SU-DHL-6 (cell line): ENCODE measurements at regions not wholly inside any gene's neighbourhood (a gene's known extent, or its start where the extent isn't known, plus 50 kb on each side); places are given as distances from the start of the nearest gene placed in this dataset.

Source experiments
- H2AFZ ChIP-seq: fragments of 200-600 bp; sonication (generic); 2 replicates; pipeline ENCODE4 v1.6.1; 2014; ENCODE audit warnings: low read depth, mild to moderate bottlenecking, moderate library complexity, mixed read lengths, antibody characterized with exemption, low read length; ENCODE audit not compliant: severe bottlenecking
- H3F3A ChIP-seq: fragments of 200-600 bp; shearing (Covaris generic); 2 replicates; pipeline ENCODE4 v1.6.0; 2016; ENCODE audit warnings: antibody characterized with exemption, mild to moderate bottlenecking; ENCODE audit not compliant: insufficient read depth
- H3K27ac ChIP-seq: fragments of 200-600 bp; sonication (generic); 2 replicates; pipeline ENCODE4 v1.5.1; 2016; ENCODE audit warnings: low read depth, mild to moderate bottlenecking, low read length, moderate library complexity, mixed read lengths
- H3K27me3 ChIP-seq: fragments of 200-600 bp; sonication (generic), shearing (Covaris generic); 2 replicates; pipeline ENCODE4 v1.6.0; 2014; ENCODE audit warnings: mild to moderate bottlenecking, low read length
- H3K36me3 ChIP-seq: fragments of 200-600 bp; sonication (generic); 2 replicates; pipeline ENCODE4 v1.6.1; 2014; ENCODE audit warnings: mild to moderate bottlenecking, low read length, mixed read lengths
- H3K4me2 ChIP-seq: fragments of 300-600, 200-600 bp; shearing (Covaris generic), sonication (generic); 2 replicates; pipeline ENCODE4 v1.6.0; 2014; ENCODE audit warnings: low read length, low read depth, mild to moderate bottlenecking; ENCODE audit not compliant: poor library complexity, severe bottlenecking
- H3K4me3 ChIP-seq: fragments of 200-600 bp; sonication (generic); 2 replicates; pipeline ENCODE4 v1.5.1; 2014; ENCODE audit warnings: antibody characterized with exemption, low read length, mild to moderate bottlenecking, mixed read lengths; ENCODE audit not compliant: insufficient read depth, poor library complexity, severe bottlenecking
- H3K79me2 ChIP-seq: fragments of 200-600 bp; sonication (generic); 2 replicates; pipeline ENCODE4 v1.6.1; 2014; ENCODE audit warnings: mild to moderate bottlenecking, low read length, moderate library complexity; ENCODE audit not compliant: insufficient read depth
- H3K9ac ChIP-seq: fragments of 200-600 bp; sonication (generic); 2 replicates; pipeline ENCODE4 v1.7.0; 2014; ENCODE audit warnings: mild to moderate bottlenecking, low read length
- H3K9me2 ChIP-seq: fragments of 200-600 bp; sonication (generic); replicated peaks from 2 replicates; pipeline ENCODE4 v1.6.1; 2014; ENCODE audit warnings: low read length; ENCODE audit not compliant: insufficient read depth
- H3K9me3 ChIP-seq: fragments of 200-600 bp; sonication (generic); 2 replicates; pipeline ENCODE4 v1.6.1; 2014; ENCODE audit warnings: low read length, mixed read lengths; ENCODE audit not compliant: insufficient read depth
- H4K20me1 ChIP-seq: fragments of 200-600 bp; sonication (generic); 2 replicates; pipeline ENCODE4 v1.6.1; 2014; ENCODE audit warnings: low read depth, mild to moderate bottlenecking, antibody characterized with exemption, low read length, moderate library complexity, mixed read lengths
- EZH2phosphoT487 ChIP-seq: fragments of 200-600 bp; sonication (generic), shearing (Covaris generic); conservative IDR thresholded peaks from 2 replicates; pipeline ENCODE4 v1.6.1; 2018; ENCODE audit warnings: mild to moderate bottlenecking, antibody characterized with exemption, low read length, moderate library complexity, mixed read lengths
- TF ChIP-seq, protein P1 (sequence below): fragments of 200-600 bp; sonication (generic); IDR thresholded peaks from one replicate; pipeline ENCODE4 v1.5.1; 2017; ENCODE audit warnings: antibody characterized with exemption, mild to moderate bottlenecking, low read length, moderate library complexity; ENCODE audit not compliant: insufficient read depth, poor library complexity, severe bottlenecking

DNA sequence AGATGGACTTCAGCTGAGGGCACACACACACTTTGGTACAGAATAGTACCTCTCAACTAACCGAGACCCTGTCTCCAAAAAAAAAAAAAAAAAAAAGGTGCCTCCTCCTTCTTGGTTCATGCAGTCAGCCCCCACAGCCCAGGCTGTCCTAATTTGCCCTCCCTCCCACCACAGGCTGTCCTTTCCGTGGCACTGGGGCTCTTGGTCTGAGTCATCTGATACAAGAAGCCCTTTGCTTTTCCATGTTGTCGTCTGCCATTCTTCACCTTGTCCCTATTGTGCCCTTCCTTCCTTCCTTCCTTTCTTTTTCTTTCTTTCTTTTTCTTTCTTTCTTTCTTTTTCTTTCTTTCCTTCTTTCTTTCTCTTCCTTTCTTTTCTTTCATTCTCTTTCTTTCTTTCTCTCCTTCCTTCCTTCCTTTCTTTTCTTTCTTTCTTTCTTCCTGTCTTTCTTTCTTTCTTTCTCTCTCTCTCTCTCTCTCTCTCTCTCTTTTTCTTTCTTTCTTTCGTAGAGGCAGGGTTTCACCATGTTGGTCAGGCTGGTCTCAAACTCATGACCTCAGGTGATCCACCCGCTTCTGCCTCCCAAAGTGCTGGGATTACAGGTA is 96.0 kb upstream of the IKZF1 start:
- no peaks in the 10 kb centered on the region for H3K27me3 ChIP-seq
- H3K4me3 ChIP-seq, result no peak overlapping the region
- no peaks in the 10 kb centered on the region for H3K9me2 ChIP-seq
- no peak overlapping the region for H3K27ac ChIP-seq
- no peaks in the 10 kb centered on the region for H3K79me2 ChIP-seq
- H3K4me2 ChIP-seq, result no peak overlapping the region
- H3K36me3 ChIP-seq, result no peaks in the 10 kb centered on the region
- no peaks in the 10 kb centered on the region for H4K20me1 ChIP-seq
- TF ChIP-seq, protein P1, sequence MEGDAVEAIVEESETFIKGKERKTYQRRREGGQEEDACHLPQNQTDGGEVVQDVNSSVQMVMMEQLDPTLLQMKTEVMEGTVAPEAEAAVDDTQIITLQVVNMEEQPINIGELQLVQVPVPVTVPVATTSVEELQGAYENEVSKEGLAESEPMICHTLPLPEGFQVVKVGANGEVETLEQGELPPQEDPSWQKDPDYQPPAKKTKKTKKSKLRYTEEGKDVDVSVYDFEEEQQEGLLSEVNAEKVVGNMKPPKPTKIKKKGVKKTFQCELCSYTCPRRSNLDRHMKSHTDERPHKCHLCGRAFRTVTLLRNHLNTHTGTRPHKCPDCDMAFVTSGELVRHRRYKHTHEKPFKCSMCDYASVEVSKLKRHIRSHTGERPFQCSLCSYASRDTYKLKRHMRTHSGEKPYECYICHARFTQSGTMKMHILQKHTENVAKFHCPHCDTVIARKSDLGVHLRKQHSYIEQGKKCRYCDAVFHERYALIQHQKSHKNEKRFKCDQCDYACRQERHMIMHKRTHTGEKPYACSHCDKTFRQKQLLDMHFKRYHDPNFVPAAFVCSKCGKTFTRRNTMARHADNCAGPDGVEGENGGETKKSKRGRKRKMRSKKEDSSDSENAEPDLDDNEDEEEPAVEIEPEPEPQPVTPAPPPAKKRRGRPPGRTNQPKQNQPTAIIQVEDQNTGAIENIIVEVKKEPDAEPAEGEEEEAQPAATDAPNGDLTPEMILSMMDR, result no peak
- TF ChIP-seq EZH2phosphoT487, result no peak
- H3F3A ChIP-seq, result no peaks in the 10 kb centered on the region
- no peak overlapping the region for H3K9ac ChIP-seq
- no peaks in the 10 kb centered on the region for H3K9me3 ChIP-seq
- H2AFZ ChIP-seq, result no peak overlapping the region

DNA sequence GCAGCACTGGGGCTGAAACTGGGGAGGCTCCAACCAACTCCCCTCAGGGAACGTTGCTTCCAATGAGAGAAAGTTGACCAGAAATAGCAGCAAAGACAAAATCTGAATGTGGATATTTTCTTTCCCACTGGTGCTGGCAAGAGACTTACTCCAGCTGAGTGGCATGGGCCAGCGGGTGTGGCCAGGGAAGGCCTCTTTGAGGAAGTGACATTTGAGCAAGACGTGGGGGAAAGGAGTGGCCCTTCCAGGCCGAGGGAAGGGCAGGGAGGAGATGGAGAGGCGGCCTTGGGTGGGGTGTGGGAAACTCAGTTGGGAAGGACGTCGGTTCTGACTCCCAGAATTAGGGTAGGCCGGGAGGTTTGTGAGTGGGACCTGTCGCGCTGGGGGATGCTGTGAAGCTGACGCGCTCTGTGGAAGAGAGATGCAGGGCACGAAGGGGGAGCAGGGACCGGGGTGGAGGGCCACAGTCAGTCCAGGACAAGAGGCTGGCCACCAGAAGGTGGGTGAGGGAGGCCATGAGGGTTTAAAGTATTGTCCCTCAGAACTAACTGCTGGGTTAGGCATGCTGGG is 96.7 kb upstream of the IKZF1 start:
- Histone ChIP-seq H3K4me3 (no peak overlapping the region), H3K9ac (no peak overlapping the region), H3K9me3 (no peaks in the 10 kb centered on the region), H3K79me2 (no peaks in the 10 kb centered on the region), H3K27me3 (no peaks in the 10 kb centered on the region), H2AFZ (no peak overlapping the region), H3K27ac (no peak overlapping the region), H3K9me2 (no peaks in the 10 kb centered on the region), H3K36me3 (no peaks in the 10 kb centered on the region), H3F3A (no peaks in the 10 kb centered on the region), H4K20me1 (no peaks in the 10 kb centered on the region), H3K4me2 (no peak overlapping the region)
- TF ChIP-seq, protein P1, result no peak
- TF ChIP-seq EZH2phosphoT487, result no peak

DNA sequence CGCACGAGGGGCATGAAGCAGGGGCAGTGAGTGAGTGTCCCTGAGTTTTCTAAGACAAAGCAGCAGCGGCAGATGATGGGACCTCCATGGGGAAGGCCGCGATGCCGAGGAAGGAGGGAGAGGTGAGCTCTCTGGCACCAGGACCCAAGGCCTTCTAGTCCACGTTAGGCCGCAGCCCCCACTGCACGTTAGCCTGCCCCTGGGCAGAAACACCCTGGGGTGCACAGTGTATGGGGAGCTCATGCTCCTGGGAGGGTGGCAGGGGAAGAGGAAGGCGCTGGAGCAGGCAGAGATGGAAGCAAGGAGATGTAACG is 97.3 kb upstream of the IKZF1 start:
- H3K79me2 ChIP-seq, result no peaks in the 10 kb centered on the region
- no peaks in the 10 kb centered on the region for H3K9me2 ChIP-seq
- H3K9me3 ChIP-seq, result no peaks in the 10 kb centered on the region
- H3F3A ChIP-seq, result no peaks in the 10 kb centered on the region
- no peak overlapping the region for H3K9ac ChIP-seq
- H3K27ac ChIP-seq, result no peak overlapping the region
- TF ChIP-seq EZH2phosphoT487, result no peak
- TF ChIP-seq, protein P1, result no peak
- H4K20me1 ChIP-seq, result no peaks in the 10 kb centered on the region
- H3K4me3 ChIP-seq, result no peak overlapping the region
- H2AFZ ChIP-seq, result no peak overlapping the region
- H3K36me3 ChIP-seq, result no peaks in the 10 kb centered on the region
- H3K27me3 ChIP-seq, result no peaks in the 10 kb centered on the region
- no peak overlapping the region for H3K4me2 ChIP-seq
